ENCODE measurements at regions not wholly inside any gene's neighbourhood (a gene's known extent, or its start where the extent isn't known, plus 50 kb on each side); places are given as distances from the start of the nearest gene placed in this dataset.

DNA sequence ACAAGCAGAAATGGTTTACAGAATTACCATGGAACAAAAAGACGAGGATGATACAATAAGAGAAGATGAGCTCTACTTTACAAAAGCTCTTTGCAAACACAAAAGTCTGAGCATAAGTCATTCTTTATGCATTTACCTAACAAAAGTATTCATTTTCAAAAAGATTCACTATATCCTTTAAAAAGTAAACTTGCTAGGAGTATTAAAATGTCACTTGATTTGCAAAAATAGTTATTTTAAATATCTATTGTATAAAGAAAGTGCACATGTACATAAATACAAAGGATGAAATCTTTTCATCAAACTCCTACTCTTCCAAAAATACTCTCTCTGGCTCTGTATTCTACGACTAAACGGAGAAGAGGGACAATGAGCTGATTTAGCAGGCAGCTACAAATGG is 146.4 kb upstream of the STEAP1 start:
- H3K36me3 ChIP-seq (ENCODE audit: low read depth) = no peaks in the 10 kb centered on the region
- 5 to 13% methylated on average over 3 of the region's 3 CpGs for WGBS, 2 experiments (ENCODE audit: low coverage in 1 of 2, low lambda C conversion rate in 2 of 2, missing lambda C conversion rate in 2 of 2)
- no peak overlapping the region for H3K27ac ChIP-seq
- H3K9me3 ChIP-seq (ENCODE audit: low read depth) = no peaks in the 10 kb centered on the region
- no peaks in the 10 kb centered on the region for H3K4me1 ChIP-seq (ENCODE audit: insufficient read depth)
- no peaks in the 10 kb centered on the region for H3K79me2 ChIP-seq (ENCODE audit: insufficient read depth)
- no peak overlapping the region for H3K4me3 ChIP-seq
- peaks cover 2% of the 10 kb centered on the region; the same call in 1 of the 2 replicates for H3K9me2 ChIP-seq (ENCODE audit: insufficient read depth)
- no peak overlapping the region for H3K4me2 ChIP-seq (ENCODE audit: unreplicated experiment)
- no peak for TF ChIP-seq EZH2 (IDR thresholded peaks at IDR 0.05; ENCODE audit: insufficient read depth, poor library complexity, severe bottlenecking)
- no peak for TF ChIP-seq EZH2phosphoT487 (IDR thresholded peaks at IDR 0.05; ENCODE audit: insufficient read depth, low read depth)
- DNase-seq = no peak
- no peak overlapping the region for H3K9ac ChIP-seq
- in situ Hi-C loops (cut with MboI) = no loop called here
- no peaks in the 10 kb centered on the region; the same call in none of the 2 replicates for H3K27me3 ChIP-seq (replicated peaks; ENCODE audit: insufficient read depth)
- H3F3A ChIP-seq (ENCODE audit: insufficient read depth) = no peaks in the 10 kb centered on the region
- no peaks in the 10 kb centered on the region for H4K20me1 ChIP-seq (ENCODE audit: insufficient read depth)
- H2AFZ ChIP-seq = no peak overlapping the region

DNA sequence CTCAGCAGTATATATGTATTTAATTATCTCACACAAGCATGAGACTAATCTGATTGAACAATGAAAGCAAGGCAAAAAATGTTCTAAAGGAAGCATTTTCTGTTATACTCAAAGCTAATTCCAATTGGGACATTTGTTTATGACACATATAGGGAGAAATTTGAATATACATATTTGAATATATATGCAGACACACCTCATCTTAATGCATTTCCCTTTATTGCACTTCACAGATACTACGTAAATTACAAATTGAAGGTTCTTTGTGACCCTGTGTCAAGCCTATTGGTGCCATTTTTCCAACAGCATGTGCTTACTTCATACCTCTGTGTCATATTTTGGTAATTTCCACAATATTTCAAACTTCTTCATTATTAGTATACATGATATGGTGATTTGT is 132.1 kb upstream of the STEAP1 start:
- Histone ChIP-seq H4K20me1 (ENCODE audit: insufficient read depth) (no peaks in the 10 kb centered on the region), H3K27ac (no peak overlapping the region), H3K79me2 (ENCODE audit: insufficient read depth) (no peaks in the 10 kb centered on the region), H3F3A (ENCODE audit: insufficient read depth) (no peaks in the 10 kb centered on the region), H2AFZ (no peak overlapping the region), H3K4me2 (ENCODE audit: unreplicated experiment) (no peak overlapping the region), H3K27me3 (replicated peaks; ENCODE audit: insufficient read depth) (no peaks in the 10 kb centered on the region), H3K9ac (no peak overlapping the region), H3K9me3 (ENCODE audit: low read depth) (no peaks in the 10 kb centered on the region), H3K9me2 (ENCODE audit: insufficient read depth) (no peaks in the 10 kb centered on the region), H3K4me3 (no peak overlapping the region), H3K4me1 (ENCODE audit: insufficient read depth) (no peaks in the 10 kb centered on the region), H3K36me3 (ENCODE audit: low read depth) (no peaks in the 10 kb centered on the region)
- DNase-seq = no peak
- 0 to 4% methylated on average over 1 of the region's 1 CpG for WGBS, 2 experiments (ENCODE audit: low coverage in 1 of 2, low lambda C conversion rate in 2 of 2, missing lambda C conversion rate in 2 of 2)
- TF ChIP-seq EZH2 (IDR thresholded peaks at IDR 0.05; ENCODE audit: insufficient read depth, poor library complexity, severe bottlenecking) (no peak), EZH2phosphoT487 (IDR thresholded peaks at IDR 0.05; ENCODE audit: insufficient read depth, low read depth) (no peak)
- in situ Hi-C loops (cut with MboI) = no loop called here

DNA sequence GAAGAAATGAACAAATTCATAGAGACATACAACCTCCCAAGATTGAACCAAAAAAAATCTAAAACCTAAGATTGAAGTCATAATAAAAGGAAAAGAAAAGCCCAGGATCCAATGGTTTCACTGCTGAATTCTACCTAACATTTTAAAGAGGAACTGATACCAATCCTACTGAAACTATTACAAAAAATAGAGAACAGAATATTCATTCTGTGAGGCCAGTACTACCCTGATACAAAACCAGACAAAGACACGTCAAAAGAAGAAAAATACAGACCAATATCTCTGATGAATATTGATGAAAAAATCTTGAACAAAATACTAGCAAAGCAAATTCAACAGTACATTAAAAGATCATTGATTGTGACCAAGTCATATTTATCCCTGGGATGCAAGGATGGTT is 128.5 kb upstream of the STEAP1 start:
- Histone ChIP-seq H3K36me3 (ENCODE audit: low read depth) (no peaks in the 10 kb centered on the region), H3K27ac (no peak overlapping the region), H3K27me3 (replicated peaks; ENCODE audit: insufficient read depth) (no peaks in the 10 kb centered on the region), H3K4me3 (no peak overlapping the region), H2AFZ (no peak overlapping the region), H3K9ac (no peak overlapping the region), H4K20me1 (ENCODE audit: insufficient read depth) (no peaks in the 10 kb centered on the region), H3F3A (ENCODE audit: insufficient read depth) (no peaks in the 10 kb centered on the region), H3K4me1 (ENCODE audit: insufficient read depth) (no peaks in the 10 kb centered on the region), H3K4me2 (ENCODE audit: unreplicated experiment) (no peak overlapping the region), H3K9me2 (ENCODE audit: insufficient read depth) (no peaks in the 10 kb centered on the region), H3K9me3 (ENCODE audit: low read depth) (no peaks in the 10 kb centered on the region), H3K79me2 (ENCODE audit: insufficient read depth) (no peaks in the 10 kb centered on the region)
- TF ChIP-seq EZH2 (IDR thresholded peaks at IDR 0.05; ENCODE audit: insufficient read depth, poor library complexity, severe bottlenecking) (no peak), EZH2phosphoT487 (IDR thresholded peaks at IDR 0.05; ENCODE audit: insufficient read depth, low read depth) (no peak)
- in situ Hi-C loops (cut with MboI) = no loop called here
- no peak for DNase-seq
- WGBS, 2 experiments (ENCODE audit: low coverage in 1 of 2, low lambda C conversion rate in 2 of 2, missing lambda C conversion rate in 2 of 2) = 32 to 41% methylated on average over 1 of the region's 1 CpG

DNA sequence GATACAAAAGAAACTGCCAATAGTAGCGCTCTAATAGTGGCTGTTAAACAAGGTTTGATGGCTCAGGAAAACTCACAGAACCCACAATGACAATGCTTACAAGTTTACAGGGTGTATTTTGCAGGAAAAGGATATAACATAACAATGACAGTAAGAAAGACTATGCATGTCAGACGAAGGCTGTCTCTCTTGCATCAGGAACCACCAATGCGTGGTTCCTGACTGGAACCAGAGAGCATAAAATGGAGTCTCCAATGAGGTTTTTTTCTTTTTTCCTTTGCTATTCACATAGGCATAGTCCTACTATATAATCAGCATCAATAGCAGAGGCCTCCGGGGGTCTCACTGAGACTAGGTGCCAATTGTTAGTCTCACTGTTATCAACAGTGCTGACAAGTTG is 120.4 kb upstream of the STEAP1 start:
- Histone ChIP-seq H3K9me2 (ENCODE audit: insufficient read depth) (no peaks in the 10 kb centered on the region), H2AFZ (no peak overlapping the region), H3K9me3 (ENCODE audit: low read depth) (no peaks in the 10 kb centered on the region), H3F3A (ENCODE audit: insufficient read depth) (no peaks in the 10 kb centered on the region), H3K4me2 (ENCODE audit: unreplicated experiment) (no peak overlapping the region), H3K4me3 (no peak overlapping the region), H3K4me1 (ENCODE audit: insufficient read depth) (no peaks in the 10 kb centered on the region), H3K27me3 (replicated peaks; ENCODE audit: insufficient read depth) (no peaks in the 10 kb centered on the region), H3K79me2 (ENCODE audit: insufficient read depth) (no peaks in the 10 kb centered on the region), H3K36me3 (ENCODE audit: low read depth) (no peaks in the 10 kb centered on the region), H3K27ac (no peak overlapping the region), H3K9ac (no peak overlapping the region), H4K20me1 (ENCODE audit: insufficient read depth) (no peaks in the 10 kb centered on the region)
- TF ChIP-seq EZH2phosphoT487 (IDR thresholded peaks at IDR 0.05; ENCODE audit: insufficient read depth, low read depth) (no peak), EZH2 (IDR thresholded peaks at IDR 0.05; ENCODE audit: insufficient read depth, poor library complexity, severe bottlenecking) (no peak)
- no peak for DNase-seq
- in situ Hi-C loops (cut with MboI) = no loop called here
- 45 to 47% methylated on average over 4 of the region's 4 CpGs for WGBS, 2 experiments (ENCODE audit: low coverage in 1 of 2, low lambda C conversion rate in 2 of 2, missing lambda C conversion rate in 2 of 2)

DNA sequence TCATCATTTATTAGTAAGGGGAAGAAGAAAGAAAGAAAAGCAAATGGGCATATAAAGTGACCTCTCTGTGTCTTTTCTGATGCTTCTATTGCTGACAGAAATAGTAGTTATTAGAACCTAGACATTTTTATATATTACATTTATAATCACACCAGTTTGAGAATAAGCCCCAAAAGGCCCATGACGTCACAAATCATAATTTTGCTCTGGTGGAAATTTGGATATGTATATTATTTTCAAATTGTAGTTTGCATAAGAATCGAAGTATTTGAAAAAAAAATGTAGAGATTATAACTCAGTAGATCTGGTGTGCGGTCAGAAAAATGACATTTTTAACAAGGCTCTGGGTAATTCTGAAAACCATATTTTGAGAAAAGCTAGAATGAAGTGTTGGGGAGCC is 101.2 kb upstream of the STEAP1 start:
- Histone ChIP-seq H2AFZ (no peak overlapping the region), H3K27ac (no peak overlapping the region), H3K4me2 (ENCODE audit: unreplicated experiment) (no peak overlapping the region), H3K79me2 (ENCODE audit: insufficient read depth) (no peaks in the 10 kb centered on the region), H3K36me3 (ENCODE audit: low read depth) (no peaks in the 10 kb centered on the region), H3K27me3 (replicated peaks; ENCODE audit: insufficient read depth) (no peaks in the 10 kb centered on the region), H3K9ac (no peak overlapping the region), H3K4me3 (no peak overlapping the region), H4K20me1 (ENCODE audit: insufficient read depth) (no peaks in the 10 kb centered on the region), H3K9me3 (ENCODE audit: low read depth) (no peaks in the 10 kb centered on the region), H3K9me2 (ENCODE audit: insufficient read depth) (no peaks in the 10 kb centered on the region), H3K4me1 (ENCODE audit: insufficient read depth) (no peaks in the 10 kb centered on the region), H3F3A (ENCODE audit: insufficient read depth) (no peaks in the 10 kb centered on the region)
- DNase-seq = no peak
- WGBS, 2 experiments (ENCODE audit: low coverage in 1 of 2, low lambda C conversion rate in 2 of 2, missing lambda C conversion rate in 2 of 2) = 30 to 34% methylated on average over 3 of the region's 3 CpGs
- in situ Hi-C loops (cut with MboI) = no loop called here
- no peak for TF ChIP-seq EZH2 (IDR thresholded peaks at IDR 0.05; ENCODE audit: insufficient read depth, poor library complexity, severe bottlenecking)
- TF ChIP-seq EZH2phosphoT487 (IDR thresholded peaks at IDR 0.05; ENCODE audit: insufficient read depth, low read depth) = no peak

Data from GM23248 (cell line).